ENCODE measurements at regions not wholly inside any gene's neighbourhood (a gene's known extent, or its start where the extent isn't known, plus 50 kb on each side); places are given as distances from the start of the nearest gene placed in this dataset.

DNA sequence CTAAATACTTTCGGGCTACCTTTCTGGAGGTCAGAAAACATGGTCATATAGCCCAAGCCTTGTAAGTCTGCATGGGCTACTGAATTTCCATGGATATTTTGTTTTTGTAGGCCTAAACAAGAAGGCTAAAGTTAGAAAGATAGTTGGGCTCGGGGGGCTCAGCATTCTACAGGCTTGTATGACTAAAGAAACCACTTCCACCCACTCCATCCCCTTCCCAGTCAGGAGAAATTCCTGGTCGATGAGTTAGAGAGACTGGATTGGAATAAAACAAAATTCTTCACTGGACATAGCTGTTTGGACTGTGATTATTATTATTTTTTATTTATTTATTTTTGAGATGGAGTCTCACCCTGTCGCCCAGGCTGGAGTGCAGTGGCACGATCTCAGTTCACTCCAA, 539.4 kb upstream of the TNP1 start:
- no peak for DNase-seq

DNA sequence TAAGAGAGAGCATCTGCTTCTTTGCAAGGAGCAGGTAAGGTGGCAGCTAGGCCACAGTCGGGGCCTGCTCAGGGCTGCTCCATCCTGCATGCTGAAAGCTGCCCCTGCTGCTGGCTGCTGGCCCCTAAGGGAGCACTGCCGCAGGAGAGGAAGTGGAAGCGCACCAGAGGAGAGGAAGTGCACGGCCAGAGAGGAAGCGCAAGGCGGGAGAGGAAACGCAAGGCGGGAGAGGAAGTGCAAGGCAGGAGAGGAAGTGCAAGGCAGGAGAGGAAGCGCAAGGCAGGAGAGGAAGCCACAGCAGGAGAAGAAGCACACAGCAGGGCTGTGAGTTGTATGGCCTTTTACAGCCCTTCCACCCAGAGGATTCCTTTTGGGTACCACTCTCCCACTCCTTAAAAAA, 539.0 kb upstream of the TNP1 start:
- peak; percentile 24 for DNase-seq

DNA sequence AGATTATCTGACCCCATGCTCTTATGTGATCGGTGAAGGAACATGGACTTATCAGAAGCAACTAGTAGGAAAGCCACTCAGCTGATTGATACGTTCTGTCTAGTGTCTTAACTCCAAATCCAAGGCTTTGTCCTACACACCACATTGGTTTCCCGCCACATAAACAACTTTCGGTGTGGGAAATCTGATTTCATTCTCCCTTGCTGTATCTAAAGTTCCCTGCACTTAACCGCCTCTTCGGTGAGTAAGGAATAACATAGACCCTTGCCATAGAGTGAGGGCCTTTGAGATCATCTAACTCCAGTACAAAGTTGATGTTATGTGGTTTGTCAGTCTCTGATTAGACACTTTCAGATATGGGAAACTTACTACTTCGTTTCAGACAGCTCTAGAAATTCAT, 538.2 kb upstream of the TNP1 start:
- DNase-seq, result no peak

DNA sequence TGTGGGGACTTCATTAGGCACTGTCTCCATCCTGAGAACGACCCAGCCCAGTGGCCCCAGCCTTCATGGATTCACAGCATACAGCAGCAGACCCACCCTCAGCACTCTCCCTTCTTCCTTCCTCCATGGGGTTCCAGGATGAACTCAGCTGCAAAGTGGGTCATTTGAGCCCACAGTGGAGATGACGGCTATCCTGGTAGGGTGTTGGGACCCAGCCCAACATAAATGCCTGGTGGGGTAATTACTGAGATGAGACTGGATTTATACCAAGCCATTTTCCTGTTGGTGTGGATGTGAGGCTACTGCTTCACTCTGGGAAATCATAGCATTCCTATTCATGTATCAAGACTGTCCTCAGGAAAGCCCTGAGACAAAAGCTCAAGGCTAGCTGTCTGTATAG, 536.7 kb upstream of the TNP1 start:
- no peak for DNase-seq

DNA sequence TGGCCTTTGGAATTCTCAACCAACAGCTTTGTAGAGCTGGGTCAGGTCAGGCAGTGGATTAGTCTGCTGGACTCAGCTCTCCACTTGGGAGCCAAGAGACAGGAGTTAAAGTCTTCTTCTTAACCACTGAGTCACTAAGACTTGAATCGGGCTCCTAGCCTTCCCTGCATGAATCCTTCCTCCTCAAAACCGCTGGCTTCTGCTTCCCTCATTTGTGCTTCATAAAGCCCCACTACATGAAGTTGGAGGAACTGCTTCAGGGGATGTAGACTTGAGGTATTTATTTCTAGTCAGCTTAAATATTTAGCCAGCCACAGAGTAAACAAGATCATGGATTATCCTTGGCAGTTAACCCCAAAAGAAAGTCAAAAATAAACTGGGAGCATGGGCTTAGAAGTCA, 536.3 kb upstream of the TNP1 start:
- DNase-seq, result no peak

DNA sequence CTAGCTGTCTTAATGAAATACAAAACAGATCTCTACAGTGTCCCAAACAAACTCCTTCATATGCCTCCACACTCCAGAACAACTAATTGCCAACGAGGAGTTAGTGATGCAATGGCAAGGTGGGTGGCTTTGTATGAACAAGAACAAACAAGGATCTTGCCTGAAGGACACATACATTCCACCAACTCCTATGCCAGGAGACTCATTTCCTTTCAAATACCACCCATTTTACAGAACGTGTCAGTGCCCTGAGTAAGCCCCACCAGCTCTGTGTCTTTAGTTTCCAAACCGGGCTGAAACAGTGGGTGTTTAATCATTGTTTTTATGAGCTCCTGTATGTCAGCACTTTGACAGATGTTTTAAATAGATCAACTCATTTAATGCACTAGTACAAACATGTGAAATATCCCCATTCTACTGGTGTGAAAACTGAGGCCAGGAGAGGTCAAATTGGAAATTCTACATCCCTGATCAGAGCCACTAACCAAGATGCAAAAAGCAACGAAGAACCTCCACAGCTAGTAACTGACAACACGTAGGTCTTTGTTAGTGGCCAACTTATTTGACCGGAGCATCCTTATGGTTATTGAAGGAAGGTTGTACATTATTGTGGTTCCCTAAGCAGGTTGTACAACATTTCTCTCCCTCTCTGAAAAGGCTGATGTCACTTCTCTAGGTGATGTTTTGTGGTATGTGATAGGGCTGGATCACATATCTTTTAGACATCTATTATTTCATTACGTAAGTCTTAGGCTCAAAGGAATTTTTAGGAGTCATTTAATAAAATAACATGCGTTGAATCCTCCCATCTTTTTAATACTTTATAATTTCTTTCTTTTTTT, 534.9 kb upstream of the TNP1 start:
- no peak for DNase-seq

DNA sequence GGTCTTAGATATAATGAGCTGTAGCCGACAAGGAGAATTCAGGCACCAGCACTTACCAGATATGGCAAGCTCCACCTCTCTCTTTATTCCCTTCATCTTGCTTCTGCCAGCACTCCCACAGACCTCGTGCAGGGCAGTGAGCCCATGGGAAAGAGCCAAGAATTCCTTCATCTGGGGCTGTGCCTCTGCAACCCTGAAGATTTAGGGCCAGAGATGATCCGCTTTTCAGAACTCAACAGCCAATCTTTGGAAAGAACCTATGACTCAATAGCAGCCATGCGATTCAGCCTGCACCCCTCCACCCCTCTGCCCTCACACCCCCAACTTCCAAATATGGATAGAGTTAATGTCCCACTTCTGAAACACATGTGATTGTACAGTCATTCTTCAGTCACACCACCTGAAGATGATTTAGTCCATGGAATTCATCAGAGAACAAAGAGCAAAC, 533.7 kb upstream of the TNP1 start:
- peak; percentile 67 for DNase-seq

DNA sequence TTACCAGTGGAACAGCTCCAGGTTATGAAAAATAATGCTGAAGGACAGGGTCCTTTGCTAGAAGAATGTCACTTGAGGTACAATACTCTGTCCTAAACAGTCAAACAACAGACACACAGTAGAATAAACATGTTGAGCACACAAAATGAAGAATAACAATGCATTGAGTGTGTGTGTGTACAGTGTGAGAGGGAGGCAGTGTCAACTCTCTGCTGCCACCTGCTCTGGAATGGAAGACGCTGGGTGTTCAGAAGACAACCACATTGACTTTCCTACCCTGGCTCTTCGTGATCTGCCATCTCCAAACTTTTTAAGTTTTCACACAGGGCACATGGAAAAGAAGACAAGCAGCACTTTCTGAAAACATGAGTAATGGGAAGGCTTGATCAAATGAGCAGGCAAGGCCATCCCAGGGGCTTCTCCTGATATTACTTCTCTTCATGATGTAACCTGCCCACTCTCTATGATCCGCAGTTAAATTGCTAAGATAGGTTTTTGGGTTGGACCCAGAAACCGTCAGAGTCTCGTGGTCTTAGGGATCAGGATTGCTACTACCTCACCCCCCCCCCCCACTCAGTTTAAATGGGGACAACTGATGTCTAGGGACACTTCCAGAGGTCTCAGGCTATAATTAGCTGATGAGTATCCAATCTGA, 533.2 kb upstream of the TNP1 start:
- no peak for DNase-seq

DNA sequence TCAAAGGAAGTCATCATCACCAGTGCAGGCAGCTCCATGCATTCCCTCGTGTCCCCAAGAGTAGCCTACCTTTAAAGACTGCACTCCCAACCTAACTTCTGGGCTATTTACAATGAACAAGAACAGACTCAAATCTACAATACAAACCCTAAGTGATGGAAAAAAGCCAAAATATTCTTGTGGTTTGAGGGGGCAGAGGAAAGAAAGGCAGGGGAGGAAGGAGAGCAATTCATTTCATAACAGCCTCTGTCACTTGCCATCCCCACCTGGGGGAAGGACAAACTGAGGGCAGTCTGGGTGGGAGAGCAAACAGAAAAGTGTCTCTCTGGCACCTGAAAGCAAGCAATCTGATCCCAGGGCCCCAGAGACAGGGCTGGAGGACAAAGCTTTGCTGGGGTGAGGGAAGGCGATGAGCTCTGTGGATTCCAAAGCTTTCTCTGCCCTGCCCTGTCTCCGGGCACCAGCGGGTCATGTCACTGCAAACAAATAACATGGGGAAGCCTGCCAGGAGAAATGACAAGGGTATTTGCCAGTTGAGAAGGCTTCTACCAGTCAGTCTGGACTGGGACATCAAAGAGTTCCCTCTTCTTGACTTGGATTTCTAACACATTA, 528.0 kb upstream of the TNP1 start:
- no peak for DNase-seq

DNA sequence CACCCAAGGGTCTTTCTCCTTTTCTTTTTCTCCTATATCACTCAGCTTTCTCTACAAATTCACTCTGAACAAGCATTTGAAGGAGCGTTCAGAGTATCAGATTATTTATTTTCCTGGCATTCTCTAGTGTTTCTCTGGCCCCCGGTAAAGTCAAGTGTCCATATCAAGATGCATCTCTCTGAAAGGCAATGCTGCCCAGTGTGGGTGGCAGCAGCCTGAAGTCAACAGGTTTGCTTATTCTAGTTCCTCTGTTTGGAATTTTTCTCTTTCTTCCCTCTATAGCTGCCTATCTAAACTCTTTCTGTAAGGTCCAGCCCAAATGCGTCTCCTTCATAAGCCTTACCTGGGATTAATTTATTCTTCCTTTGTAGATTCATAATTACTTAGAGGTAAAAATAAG, 526.2 kb upstream of the TNP1 start:
- DNase-seq, result no peak

DNA sequence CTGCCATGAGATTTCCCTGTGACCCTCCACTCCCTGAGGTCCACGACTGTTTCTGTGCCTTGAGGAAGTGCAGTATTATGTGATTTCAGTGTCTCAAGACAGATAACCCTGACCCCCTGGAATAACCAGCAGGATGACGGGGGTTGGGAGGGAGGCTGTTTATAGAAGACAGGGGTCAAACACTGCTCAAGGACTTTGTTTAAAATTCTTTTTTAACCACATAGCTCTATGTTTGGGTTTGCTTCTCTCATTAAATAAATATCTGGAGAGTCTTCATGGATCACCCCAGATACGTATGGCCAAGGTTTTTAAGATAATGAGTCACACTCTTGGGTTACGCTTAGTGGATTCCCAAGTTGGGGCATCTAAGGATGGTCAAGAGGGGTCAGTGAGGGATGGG, 523.8 kb upstream of the TNP1 start:
- DNase-seq, result no peak

DNA sequence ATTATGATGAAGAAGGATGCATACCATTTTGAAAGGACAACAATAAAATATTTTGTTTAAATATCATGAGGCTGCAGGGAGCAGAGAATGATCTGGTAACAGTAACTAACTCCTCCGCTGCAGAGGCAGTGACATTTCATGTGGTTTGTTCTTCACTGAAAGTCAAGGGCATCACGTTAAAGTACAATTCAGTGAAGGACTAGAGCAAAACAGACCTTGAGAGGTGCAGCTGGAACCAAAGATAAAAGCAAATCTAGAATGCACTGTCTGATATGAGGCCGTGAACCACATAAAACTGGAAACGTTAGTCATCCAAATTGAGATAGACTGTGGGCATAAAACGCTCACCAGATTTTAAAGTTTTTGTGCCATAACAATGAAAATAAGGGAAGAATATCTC, 522.9 kb upstream of the TNP1 start:
- DNase-seq, result no peak

DNA sequence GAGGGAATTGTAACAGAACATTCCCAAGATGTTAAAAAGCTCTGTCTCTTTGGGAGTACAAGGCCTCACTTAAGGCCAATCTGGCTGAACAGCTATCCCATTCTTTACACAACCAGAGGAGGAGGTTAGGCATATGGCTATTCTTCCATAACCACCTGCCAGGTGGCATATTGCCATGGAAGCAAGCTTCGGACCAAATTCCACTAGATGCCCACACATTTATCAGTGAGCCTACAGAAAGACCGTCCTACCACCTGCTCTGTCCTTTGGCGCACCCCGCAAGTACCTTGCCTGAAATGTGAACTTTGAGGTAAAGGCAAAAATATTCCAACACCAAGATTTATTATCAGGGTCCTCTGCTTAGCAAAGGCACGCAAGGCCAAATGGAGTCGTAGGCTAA, 519.9 kb upstream of the TNP1 start:
- no peak for DNase-seq

DNA sequence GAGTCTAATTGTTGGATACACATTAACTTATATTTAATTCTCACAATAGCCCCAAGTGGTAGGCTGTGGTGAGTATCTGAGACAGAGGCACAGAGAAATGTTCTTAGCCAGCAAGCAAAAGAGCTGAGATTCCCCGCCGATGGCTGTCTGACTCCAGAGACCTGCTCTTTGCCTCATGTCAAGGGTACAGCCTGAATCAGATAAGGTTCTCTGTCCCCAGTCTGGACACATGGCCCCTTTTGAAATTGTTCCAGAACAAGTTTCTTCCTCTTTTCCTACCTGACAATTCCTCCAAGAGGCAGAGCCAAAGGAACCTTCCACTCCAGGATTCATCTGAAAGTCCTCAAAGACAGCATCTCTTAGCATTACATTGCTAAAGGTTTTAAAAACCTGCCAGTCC, 512.9 kb upstream of the TNP1 start:
- no peak for DNase-seq

DNA sequence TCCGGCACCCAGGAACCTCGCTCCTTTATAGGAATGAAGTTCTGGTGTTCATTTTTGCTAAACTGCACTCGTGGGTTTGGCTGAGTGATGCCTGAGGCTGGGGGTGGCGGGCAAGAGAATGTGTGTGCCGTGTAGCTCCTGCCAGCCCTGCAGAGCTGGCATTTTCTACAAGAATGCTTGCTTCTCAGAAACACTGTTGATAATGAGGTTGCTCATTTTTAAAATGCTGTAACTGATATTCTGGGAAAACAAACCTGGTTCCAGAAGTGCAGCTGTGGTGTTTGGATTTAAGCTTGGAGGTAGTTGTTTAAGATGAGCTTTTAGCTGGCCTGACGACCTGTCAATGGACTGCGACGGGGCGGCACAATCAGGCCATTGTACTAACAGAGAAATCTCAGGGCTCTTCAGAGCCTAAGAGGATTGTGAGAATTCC, 511.9 kb upstream of the TNP1 start:
- DNase-seq, result peak; percentile 50

DNA sequence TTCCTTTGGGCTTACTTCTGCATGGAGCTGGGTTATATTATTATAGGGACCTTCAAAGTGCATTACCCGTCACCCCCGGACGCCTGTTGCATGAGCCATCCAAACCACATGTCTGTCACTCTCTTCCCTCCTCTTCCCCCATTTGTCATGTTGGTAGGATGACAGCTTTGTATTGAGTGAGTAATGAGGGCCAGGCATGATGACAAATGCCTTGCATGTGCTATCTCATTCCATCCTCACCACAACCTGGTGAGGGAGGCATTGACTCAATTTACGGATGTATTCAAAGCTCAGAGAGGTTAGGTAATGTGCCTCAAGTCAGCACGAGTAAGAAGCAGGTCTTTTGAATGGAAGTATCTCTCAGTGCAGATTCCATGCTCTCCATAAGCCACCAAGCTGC, 510.5 kb upstream of the TNP1 start:
- DNase-seq, result no peak

DNA sequence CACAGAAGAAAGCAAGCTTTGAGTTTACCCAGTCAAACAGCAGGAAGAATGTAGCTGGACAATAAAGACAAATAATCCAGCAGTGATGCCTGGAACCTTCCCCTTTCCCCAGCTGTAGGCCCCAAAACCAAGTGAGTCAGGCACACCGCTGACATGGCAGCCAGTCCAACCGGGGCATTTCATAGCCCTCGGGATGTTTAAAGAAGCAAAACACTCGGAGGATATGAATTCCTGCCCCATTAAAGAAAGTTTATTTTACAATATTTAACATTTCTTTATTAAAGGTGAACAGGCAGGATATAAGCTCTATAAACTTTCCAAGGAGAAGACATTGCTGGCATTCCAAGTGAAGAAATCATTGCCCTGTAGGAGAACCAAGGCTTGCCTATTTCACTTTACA, 507.6 kb upstream of the TNP1 start:
- no peak for DNase-seq

DNA sequence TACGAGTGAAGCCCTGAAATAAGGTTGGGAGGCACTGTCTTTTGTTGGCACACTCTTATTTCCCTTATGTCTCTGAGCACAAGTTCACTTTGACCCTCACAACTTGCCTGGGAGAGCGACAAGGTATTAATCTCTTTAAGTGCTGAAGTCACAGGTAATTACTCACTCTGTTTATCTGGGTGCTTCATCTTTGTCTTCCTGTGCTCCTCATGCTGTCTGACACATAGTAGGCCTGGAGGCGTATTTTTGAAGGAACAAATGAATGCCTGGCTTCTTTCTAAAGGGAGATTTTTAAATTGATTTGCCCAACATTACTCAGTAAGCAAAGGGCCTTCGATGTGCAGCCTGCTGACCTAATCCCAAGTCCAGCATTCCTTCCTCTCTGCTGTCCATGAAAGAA, 507.1 kb upstream of the TNP1 start:
- no peak for DNase-seq

DNA sequence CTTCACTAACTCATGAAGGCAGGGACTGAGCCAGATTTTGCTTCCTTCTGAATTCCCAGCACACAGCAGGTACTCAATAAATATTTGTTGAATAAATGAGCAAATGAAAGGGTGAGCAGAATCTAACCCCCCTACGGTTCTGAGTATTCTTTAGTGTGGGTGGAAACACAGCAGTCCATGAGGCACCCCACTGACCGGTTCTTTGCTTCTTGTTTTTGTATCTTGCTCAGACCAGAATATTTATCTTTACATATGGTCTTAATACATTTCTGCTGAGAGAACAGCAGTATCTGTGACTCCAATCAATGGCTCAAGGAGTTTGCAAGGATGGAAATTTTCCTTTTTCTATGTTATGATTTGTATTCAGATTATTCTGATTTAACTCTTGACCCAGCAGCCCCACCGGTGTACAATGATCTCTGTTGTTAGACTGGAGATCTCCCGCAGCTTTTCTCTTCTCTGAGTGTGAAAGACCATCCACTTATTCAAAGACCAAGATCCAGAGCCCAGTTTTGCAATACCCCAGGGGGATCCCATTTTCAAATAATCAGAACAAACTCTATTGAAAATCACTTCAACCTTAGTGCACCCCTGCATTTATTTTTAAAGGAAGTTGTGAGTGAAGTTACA, 506.5 kb upstream of the TNP1 start:
- DNase-seq, result no peak

DNA sequence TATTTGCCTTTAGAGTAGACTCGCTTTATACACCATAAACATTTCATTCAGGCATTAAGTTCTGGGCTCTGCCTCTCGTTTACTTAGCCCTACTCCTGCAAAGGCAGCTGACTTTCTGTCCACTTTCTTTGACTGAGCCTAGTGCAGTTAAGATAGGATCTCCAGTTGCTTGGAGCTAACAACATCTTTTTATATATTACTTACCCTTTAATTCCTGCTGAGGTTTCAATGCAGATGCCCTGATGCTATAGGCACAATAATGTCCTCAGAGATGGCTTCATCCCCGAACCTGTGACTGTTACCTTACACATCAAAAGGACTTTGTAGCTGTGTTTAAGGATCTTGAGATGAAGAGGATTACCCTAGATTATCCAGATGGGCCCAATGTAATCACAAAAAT, 505.8 kb upstream of the TNP1 start:
- no peak for DNase-seq

DNA sequence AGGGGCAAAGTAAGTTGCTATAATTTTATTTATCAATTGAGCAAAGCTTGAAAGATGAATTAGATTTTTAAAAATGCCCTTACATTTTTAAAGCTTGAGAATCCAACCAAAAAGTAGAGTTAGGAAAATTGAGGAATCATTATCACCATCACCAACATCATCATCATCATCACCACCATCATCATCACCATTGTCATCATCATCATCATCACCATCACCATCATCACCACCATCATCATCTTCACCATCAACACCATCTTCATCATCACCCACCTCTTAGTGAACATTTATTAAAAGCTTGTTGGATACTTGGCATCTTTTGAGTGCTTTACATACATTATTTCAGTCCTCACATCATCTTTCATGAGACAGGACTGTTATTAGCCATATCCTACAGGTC, 504.4 kb upstream of the TNP1 start:
- DNase-seq, result no peak

DNA sequence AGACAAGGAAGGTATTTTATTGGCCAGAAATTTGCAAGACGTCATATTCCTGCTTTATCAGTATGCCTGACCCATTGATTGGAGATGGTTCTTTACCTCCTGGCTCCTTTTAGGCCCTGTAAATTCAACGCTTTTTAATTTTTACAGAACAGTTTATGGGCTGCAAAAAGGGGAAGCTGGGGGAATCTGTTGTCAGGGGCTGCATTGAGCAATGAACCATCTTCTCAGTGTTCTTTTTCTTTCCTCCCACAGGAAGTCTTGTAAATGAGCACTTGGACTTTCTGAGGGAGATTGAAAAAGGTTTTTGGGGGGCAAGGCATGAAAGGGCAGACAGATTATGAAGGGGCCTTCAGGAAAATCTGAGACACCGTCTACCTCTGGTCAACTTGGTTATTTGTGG, 503.6 kb upstream of the TNP1 start:
- no peak for DNase-seq

DNA sequence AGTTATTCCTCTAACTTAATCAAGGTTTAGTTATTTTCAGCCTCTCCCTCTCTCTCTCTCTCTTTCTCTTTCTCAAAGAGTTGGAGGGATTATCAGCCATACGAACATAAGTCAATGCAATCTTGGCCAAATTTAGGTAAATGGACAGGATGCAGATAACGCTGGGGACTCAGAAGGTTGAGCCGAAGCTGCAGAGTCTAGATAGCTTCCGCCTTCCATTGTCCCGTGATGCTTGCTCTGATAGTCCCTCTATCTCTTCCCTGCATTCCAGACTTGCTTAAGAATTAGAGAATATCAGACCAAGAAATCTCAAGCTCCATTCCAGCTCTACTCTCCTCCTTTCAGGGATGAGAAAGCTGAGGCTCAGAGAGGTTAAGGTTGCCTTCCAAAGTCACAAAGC, 502.8 kb upstream of the TNP1 start:
- no peak for DNase-seq

DNA sequence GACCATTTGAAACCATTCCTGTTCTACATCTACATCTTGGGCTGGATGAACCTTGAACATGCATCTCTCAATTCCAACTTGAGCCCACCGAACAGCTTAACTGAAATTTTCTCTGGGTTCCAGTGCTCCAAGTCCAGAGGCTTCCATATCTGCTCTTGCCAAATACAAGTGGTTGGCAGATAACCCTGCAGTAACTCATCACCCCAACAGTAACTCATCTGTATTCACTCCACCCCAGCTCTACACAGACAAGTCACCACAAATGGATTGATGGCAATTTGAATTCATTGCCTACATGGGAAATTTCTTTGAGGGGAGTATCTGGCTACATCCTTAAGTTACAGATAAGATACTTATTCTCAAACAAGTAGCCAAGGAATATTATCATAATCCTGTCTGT, 502.4 kb upstream of the TNP1 start:
- DNase-seq, result no peak
